MCF 10A (cell line): ENCODE measurements at regions not wholly inside any gene's neighbourhood (a gene's known extent, or its start where the extent isn't known, plus 50 kb on each side); places are given as distances from the start of the nearest gene placed in this dataset.

ENCODE experiments used
- BruUV-seq: library from RNA; stranded (reverse); fragments of 400-500 nt; replicated peaks from 2 replicates; lab custom pipeline; 2021; lab: Mats Ljungman, UMichigan
- CTCF ChIA-PET: fragments of 300-600 bp; sonication (Branson Sonifier 250); formaldehyde crosslinking; extraction: SDS; loops from one replicate; lab custom pipeline; 2021; ENCODE audit warnings: antibody characterized with exemption, inconsistent platforms; lab: Yijun Ruan, JAX
- POLR2A ChIA-PET: fragments of 300-600, 350-650 bp; sonication (Branson Sonifier 250); formaldehyde crosslinking; extraction: SDS; loops from one replicate; lab custom pipeline; 2020; ENCODE audit warnings: antibody characterized with exemption, inconsistent platforms; lab: Yijun Ruan, JAX
- DNase-seq: peaks from one replicate; pipeline ENCODE4 v3.0.0-alpha.2; 2018; ENCODE audit not compliant: unreplicated experiment
- H3K27ac Mint-ChIP-seq: one replicate; pipeline ENCODE4 v1.8.0; 2022; ENCODE audit warnings: mild to moderate bottlenecking, low read depth, mixed read lengths; ENCODE audit not compliant: unreplicated experiment
- H3K27me3 Mint-ChIP-seq: one replicate; pipeline ENCODE4 v1.8.0; 2022; ENCODE audit warnings: mixed read lengths; ENCODE audit not compliant: insufficient read depth, unreplicated experiment
- H3K36me3 Mint-ChIP-seq: one replicate; pipeline ENCODE4 v1.8.0; 2022; ENCODE audit warnings: mild to moderate bottlenecking, moderate library complexity, mixed read lengths; ENCODE audit not compliant: insufficient read depth, unreplicated experiment
- H3K4me1 Mint-ChIP-seq: one replicate; pipeline ENCODE4 v1.8.0; 2022; ENCODE audit warnings: mixed read lengths; ENCODE audit not compliant: insufficient read depth, unreplicated experiment
- H3K4me3 Mint-ChIP-seq: one replicate; pipeline ENCODE4 v1.8.0; 2022; ENCODE audit warnings: mild to moderate bottlenecking, moderate library complexity, mixed read lengths; ENCODE audit not compliant: unreplicated experiment
- H3K9me3 Mint-ChIP-seq: one replicate; pipeline ENCODE4 v1.8.0; 2022; ENCODE audit warnings: mixed read lengths; ENCODE audit not compliant: unreplicated experiment
- CTCF ChIP-seq: fragments of 200-600 bp; IDR thresholded peaks from one replicate; pipeline ENCODE4 v1.8.0; 2022; ENCODE audit warnings: antibody characterized with exemption, mild to moderate bottlenecking; ENCODE audit not compliant: unreplicated experiment
- intact Hi-C: fragments of 100-400 bp; cut with micrococcal nuclease; formaldehyde crosslinking; loops from 2 replicates; pipeline ENCODE4 v1.14.1; 2022

GRCh38 chr3:64987726-64988125, 299.9 kb upstream of the ADAMTS9 start:
- ChIA-PET POLR2A (no interaction called here), CTCF (no interaction called here)
- BruUV-seq: no TSS peak
- no peaks in the 10 kb centered on the region for H3K9me3 Mint-ChIP-seq
- H3K27ac Mint-ChIP-seq: no peak overlapping the region
- TF ChIP-seq CTCF: no peak
- no peak overlapping the region for H3K4me3 Mint-ChIP-seq
- H3K36me3 Mint-ChIP-seq: peaks cover 4% of the 10 kb centered on the region
- no peaks in the 10 kb centered on the region for H3K27me3 Mint-ChIP-seq
- intact Hi-C loops: no loop called here
- no peak for DNase-seq
- peaks cover 9% of the 10 kb centered on the region for H3K4me1 Mint-ChIP-seq

GRCh38 chr3:64985072-64985471, 297.3 kb upstream of the ADAMTS9 start:
- no peaks in the 10 kb centered on the region for H3K27me3 Mint-ChIP-seq
- peaks cover 4% of the 10 kb centered on the region for H3K36me3 Mint-ChIP-seq
- ChIA-PET POLR2A (no interaction called here), CTCF (interaction anchor here (0.7 kb wide), 1 partner anchor 241 kb away, joined by 3 read pairs; no protein-coding TSS in a partner anchor)
- no peak overlapping the region for H3K27ac Mint-ChIP-seq
- no peaks in the 10 kb centered on the region for H3K9me3 Mint-ChIP-seq
- intact Hi-C loops: no loop called here
- no peak for TF ChIP-seq CTCF
- DNase-seq: no peak
- BruUV-seq: no TSS peak
- no peak overlapping the region for H3K4me3 Mint-ChIP-seq
- peaks cover 9% of the 10 kb centered on the region for H3K4me1 Mint-ChIP-seq

GRCh38 chr3:64983583-64984359, 296.0 kb upstream of the ADAMTS9 start:
- intact Hi-C loops: no loop called here
- H3K9me3 Mint-ChIP-seq: no peaks in the 10 kb centered on the region
- H3K27me3 Mint-ChIP-seq: no peaks in the 10 kb centered on the region
- DNase-seq: no peak
- peaks cover 4% of the 10 kb centered on the region for H3K36me3 Mint-ChIP-seq
- no peak overlapping the region for H3K4me3 Mint-ChIP-seq
- POLR2A ChIA-PET: interaction anchor here (0.6 to 0.9 kb wide), 2 partner anchors 11 to 20 kb away, joined by 3 read pairs; no protein-coding TSS in a partner anchor
- H3K27ac Mint-ChIP-seq: no peak overlapping the region
- H3K4me1 Mint-ChIP-seq: peaks cover 9% of the 10 kb centered on the region
- no peak for TF ChIP-seq CTCF
- no TSS peak for BruUV-seq
- CTCF ChIA-PET: no interaction called here

GRCh38 chr3:64977308-64978100, 289.7 kb upstream of the ADAMTS9 start:
- H3K27ac Mint-ChIP-seq: peak overlapping the region; percentile 86
- intact Hi-C loops: no loop called here
- TF ChIP-seq CTCF: no peak
- ChIA-PET POLR2A (interaction anchor here (0.5 kb wide), 1 partner anchor 66 kb away, joined by 3 read pairs; no protein-coding TSS in a partner anchor), CTCF (no interaction called here)
- DNase-seq: peak; percentile 81
- no peaks in the 10 kb centered on the region for H3K27me3 Mint-ChIP-seq
- peaks cover 17% of the 10 kb centered on the region for H3K4me1 Mint-ChIP-seq
- H3K4me3 Mint-ChIP-seq: peak overlapping the region; percentile 60
- no peaks in the 10 kb centered on the region for H3K9me3 Mint-ChIP-seq
- no TSS peak for BruUV-seq
- H3K36me3 Mint-ChIP-seq: no peaks in the 10 kb centered on the region
